ENCODE measurements at regions not wholly inside any gene's neighbourhood (a gene's known extent, or its start where the extent isn't known, plus 50 kb on each side); places are given as distances from the start of the nearest gene placed in this dataset.

DNA sequence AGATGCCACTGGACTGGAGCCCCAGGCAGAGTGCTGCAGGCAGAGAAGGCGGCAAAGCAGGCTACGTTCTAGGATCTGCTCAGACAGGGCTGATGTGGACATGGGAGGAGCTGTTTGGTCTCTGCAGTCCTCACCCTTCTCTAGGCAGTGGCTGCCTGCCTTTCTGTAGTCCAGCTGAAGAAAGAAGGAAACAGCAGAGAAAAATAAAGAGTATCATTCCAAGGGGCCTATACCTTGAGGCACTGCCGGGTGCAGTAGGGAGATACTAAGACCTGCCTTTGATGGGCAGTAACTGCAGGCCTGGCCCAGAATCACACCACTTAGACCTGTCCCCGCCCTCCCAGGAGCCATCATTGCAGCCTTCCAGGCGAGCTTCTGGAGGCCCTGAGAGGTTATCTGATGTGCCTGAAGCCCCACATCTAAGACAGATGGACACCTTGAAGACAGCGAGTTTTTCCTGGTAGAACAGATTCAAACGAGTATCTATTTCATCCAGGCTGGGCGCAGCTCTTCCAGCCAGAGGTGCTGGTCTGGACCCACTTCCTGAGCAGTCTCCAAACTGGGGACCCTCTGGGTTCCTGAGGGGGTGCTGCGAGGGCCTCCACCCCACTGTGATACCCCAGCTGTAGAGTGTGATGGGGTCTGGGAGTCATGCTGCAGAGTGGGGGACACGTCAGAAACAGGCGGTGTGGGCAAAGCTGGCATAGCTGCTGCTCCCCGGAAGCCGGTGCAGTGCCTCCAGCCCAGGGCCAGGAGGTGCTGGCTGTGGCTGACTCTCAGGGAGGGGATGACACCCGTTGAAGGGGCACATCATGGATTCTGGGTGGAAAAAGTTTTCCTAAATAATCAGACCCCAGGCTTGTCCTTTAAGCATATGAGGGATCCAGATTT lies 87.3 kb upstream of the OTOS start:
- no peak for DNase-seq

DNA sequence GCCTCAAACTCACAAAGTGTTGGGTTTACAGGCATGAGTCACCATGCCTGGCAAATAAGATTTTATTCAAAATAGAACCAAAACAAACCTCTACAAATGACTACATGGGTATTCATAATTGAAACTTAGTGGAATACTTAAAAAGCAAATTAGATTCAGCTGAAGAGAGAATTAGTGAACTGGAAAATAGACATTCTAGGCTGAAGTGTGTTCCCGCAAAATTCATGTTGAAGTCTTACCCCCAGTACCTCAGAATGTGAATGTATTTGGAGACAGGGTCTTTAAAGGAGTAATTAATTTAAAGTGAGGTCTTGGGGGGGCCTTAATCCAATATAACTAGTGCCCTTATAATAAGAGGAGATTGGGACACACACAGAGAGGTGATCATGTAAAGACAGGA lies 88.5 kb upstream of the OTOS start:
- no peak for DNase-seq

DNA sequence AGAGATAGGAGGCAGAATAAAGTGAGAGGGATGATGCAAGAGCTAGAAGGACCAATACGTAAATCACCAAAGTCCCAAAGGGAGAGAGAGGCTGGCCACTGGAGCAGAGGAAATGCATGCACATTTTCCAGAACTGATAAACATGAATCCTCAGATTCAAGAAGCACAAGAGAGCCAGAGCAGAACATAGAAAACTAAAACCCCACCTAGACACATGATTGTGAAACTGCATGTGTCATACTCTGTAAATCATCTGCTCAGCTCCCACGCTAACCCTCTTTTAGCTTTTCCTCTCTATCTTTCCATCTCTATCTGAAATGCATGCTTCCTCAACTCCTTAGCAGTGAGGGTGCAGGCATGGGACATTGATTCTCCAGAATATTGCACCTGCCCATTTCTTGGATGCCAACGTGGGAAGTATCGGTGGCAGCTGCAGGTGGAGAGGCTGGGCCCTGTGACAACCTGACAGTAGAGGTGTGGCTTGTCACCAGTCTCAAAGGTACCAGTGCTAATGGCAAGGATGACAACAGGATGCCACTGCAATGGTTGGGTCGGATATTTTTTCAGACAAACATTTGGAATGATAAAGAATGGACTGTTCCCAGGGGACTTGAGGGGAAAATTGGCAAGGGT lies 89.3 kb upstream of the OTOS start:
- no peak for DNase-seq

DNA sequence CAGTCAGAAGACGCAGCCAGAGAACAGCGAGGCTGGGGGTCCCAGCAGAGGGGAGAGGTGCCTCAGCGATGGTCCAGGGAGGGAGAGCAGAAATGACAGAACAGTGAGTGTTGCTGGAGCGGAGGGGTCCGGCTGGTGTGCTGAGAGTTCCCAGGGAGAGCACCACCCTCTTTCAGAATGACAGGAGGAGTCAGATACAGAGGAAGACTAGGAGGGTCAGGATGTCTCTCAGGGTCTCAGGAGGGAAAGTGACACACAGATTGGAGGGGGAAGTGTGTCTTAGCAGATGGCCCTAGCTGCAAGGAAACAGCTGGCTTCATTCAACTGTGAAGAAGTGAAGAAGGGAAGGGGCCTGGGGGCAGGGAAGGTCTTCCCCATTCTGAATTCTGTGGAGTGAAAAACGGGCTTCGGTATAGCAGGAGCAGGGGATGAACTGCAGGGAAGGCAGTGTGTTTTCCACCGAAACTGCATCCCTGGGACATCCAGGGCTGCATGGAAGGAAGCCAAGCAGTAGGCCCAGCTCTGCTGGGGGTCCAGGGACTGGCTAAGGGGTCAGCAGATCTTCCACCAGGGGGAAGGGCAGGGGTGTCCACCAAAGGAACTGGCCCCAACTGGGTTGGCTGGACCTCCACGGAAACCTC lies 90.0 kb upstream of the OTOS start:
- DNase-seq: no peak

DNA sequence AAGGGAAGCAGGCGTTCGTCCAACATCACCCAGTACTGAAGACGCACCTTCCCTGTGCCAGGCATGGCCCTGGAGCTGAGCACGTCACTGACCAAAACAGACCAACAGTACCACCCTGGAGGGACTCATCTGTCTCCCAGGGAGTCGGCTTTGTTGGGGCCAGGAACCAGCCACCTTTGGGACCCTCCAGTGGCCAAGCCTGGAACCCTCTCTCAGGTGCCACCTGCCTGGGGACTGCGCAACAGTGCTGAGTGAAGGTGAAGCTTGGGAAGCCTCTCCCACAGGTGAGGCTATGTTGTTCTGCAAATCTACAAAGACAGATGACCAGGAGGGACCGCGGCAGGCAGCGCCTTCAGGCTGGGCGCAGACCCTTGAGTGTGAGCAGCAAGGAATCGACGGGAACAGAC lies 91.4 kb upstream of the OTOS start:
- DNase-seq: no peak

DNA sequence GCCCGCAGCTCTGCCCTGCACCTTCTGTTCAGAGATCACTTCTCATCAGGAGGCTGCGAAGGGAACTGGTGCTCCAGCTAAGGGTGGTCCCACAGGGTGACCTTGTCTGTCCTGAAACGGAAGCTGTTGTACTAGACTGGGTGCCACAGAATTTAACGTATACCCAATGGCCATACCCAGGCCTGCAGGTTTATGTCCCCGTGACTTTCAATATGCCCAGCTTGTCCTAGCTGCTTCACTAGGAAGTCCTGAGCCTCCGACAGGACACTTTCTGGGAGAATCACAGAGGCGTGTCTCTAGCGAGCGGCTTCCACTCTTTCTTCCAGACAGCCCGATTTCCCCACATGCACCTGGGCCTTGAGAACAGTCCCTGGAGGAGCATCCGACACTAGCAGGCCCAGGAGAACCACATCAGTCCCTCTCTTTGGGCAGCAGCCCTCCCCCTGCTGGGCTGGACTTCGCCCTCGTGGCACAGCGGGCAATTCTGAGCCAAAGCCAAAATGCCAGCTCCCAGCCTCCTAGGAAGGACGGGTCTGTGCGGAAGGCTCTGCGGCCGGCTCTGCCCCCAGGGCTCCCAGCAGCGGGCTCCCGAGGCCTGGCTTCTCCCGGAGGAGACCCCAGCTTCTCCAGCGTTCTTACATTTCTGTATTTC lies 91.9 kb upstream of the OTOS start:
- DNase-seq: no peak

DNA sequence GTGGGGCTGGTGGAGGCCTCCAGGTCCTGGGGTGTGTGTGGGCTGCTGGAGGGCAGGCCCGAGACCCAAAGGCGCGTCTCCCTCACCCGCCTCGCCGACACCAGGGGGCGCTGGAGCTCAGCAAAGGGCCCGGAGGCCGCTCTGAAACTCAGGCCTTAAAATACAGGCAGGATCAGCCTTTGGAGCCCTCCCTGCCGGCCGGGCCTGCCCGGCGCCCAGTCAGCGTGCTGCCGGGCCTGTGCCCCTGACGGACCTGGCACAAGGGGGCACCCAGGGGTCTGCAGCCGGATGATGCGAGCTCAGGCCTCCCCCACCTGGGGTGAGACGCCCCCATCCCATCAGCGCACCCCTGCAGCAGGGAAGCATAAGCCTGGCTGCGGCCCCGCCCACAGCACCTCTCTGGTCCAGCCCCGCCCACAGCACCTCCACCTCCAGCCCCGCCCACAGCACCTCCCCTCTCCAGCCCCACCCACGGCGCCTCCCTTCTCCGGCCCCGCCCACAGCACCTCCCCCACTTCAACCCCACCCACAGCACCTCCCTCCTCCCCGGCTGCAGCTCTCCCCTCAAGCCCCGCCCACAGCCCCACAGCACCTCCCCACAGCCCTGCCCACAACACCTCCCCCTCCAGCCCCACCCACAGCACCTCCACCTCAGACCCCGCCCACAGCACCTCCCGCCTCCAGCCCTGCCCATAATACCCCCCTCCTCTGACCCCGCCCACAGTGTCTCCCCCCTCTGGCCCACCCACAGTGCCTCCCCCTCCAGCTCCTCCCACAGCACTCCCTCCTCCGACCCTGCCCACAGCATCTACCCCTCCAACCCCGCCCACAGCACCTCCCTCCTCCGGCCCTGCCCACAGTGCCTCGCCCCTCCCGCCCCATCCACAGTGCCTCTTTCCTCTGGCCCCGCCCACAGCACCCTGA lies 92.8 kb upstream of the OTOS start:
- DNase-seq: peak; percentile 97

DNA sequence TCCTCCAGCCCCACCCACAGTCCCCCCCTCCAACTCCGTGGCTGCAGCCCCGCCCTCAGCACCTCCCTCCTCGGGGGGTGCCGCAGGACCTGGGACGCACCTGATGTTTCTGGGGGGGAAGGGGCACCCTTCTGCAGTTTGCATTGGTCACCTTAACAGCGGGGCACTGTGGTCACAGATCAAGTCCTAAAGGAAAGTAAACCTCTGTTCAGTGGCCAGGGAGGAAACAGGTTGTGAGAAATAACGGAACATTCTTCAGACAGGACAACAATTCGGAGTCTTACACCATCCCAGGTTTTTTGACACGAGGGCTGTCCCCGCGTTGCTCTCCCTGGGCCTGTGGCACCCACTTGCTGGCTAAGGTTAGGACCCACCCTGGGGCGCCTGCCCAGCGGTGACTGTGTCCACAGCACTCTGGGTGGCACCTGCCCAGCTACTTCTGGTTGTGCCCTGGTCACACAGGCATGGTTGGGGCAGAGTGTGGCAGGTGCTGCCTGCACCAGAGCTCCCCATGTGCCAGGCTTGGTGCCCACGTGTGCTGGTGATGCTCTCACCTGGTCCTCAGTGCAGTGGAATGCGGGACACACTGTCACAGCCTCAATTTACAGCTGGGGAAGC lies 93.5 kb upstream of the OTOS start:
- no peak for DNase-seq

DNA sequence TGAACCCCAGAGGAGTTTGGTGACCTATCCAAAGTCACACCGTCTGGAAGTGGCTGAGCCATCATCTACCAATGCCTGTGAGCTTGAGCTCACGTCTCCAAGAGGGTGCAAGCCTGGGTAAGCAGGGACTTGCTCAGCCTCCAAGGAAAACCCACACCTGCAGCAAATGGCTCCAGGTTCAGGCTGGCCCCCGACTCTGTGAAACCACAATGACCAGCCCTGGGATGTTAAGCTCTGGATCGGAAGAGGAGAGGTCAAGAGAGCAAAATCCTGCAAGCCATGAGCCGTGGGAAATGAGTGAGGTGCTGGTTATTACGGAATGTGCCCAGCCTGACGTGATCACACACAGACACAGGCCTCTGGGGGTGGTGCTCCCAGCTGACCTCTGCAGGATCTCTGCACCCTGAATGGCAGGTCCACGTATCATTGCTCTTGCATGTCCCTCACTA lies 94.1 kb upstream of the OTOS start:
- no peak for DNase-seq

DNA sequence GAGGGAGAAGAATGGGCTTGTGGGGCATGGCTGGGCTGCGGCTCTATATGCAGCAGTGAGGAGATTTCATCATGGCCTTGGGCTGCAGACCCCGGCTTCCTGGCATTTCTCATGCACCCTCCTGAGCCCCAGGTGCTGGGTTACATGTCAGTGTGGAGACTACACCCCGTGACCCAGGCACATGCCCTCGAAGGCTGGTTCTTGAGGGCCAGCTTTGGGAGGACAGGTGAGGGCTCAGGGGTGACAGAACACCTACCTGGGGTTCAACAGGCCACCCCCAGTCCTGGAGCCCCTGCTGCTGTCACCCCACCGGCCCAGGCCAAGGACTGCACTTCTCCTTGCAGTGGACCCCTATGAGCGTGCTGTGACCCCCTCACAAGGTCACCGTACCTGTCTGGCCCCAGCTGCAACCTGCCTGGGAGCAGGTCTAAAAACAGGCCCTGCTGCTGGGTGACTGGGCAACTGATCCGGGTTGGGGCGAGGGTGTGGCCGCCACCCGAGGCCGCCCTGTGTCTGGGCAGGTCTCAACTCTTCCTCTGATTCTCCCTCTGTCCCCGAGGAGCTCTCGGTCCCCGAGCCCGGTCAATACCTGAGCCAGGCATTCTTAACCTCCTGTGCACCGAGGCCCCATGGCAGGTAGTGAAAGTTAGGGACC lies 94.8 kb upstream of the OTOS start:
- no peak for DNase-seq

DNA sequence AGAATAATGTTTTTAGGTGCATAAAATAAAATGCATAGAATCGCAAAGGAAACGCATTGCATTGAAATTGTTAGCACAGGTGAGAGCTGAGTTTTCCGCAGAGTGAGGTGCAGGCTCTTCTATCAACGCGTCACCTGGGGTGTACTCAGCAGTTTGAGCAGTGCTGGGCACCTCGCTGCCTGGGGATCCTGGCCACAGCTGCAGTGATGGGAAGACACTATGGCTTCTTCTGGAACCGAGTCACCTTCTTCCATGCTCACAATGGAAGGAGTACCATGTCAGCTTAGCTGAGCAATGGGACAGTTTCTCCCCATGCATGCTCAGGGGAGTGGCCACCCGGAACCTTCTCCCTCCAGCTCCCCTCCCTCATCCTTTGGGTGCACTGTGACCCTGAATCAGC lies 95.4 kb upstream of the OTOS start:
- no peak for DNase-seq

DNA sequence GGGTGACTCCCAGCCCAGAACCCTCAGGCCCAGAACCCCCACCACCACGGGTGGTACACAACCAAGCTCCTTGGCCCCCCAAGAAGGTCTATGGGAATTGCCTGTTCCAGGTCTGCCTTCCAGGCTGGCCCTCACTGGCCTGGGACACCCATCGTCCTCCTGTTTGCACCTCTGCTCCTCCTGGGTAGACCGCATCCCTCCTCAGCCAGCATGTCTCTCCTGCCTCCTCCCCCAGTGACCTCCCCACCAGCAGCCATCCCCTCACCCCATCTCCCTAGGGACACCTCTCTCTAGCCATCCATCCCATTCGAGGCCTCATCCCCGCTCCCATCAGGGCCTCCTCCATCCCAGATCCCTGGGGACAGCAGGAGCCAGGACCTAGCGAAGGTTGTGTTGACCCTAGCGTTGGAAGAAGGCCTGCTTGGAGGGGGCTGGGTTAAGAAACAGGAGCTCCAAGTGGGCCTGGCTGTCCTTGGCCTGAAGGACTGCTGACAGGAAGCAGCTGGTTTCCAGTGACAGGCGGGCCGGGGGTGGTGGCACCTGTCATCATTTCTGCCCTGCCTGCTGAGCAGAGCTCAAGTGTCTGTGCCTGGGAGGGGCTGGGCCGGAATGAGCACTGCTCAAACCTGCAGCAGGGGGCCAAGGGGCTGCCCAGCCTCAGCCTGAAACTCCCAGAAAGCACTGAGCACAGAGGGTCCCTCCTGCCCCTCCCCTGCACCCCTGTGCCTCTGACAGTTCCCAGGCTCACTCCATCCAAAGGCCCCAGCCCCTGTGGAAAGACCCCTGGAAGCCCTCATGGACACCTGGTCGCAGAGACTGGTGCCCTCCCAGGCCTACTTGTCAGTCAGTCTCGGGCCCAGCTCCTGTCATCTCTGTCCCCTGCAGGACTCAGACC lies 96.0 kb upstream of the OTOS start:
- DNase-seq: peak; percentile 85

DNA sequence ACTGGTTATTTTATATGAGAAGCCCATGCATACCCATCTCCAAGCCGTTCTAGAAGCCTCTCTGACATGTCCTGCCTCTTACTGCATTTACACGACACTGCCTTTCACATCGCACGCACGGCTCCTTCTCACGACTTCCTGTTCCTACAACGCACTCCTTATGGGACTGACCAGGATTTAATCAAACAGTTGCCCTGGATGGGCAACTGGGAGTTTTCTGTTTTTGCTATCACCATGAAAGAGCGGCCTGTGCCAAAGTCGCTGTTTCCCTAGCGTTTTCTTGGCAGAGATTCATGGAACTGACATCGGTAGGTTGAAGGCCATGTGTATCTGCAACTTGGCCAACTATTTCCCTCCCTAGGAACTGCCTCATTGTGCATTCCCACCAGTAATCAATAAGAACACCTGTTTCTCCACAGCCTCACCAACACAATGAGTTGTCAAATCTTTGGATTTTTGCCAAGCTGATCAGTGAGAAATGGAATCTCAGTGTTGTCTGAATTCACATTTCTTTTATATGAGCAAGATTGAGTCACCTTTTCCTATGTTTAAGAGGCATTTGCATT lies 97.2 kb upstream of the OTOS start:
- peak; percentile 71 for DNase-seq

DNA sequence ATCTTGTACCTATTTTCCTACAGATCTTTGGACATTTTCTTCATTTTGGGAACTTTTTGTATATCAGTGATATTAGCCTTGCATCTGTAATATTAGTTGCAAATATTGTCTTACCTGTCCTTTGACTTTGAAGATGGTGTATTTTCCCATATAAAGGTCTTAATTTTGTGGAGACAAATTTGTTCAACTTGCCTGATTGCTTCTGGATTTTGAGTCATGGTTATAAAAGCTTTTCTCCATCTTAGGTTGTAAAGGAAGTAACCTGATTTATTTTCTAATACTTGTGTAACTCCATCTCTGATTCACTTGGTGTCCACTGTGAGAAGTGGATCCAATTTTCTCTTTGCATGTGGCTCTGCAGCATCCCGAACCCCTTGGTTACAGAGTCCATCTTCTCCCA lies 97.7 kb upstream of the OTOS start:
- no peak for DNase-seq

DNA sequence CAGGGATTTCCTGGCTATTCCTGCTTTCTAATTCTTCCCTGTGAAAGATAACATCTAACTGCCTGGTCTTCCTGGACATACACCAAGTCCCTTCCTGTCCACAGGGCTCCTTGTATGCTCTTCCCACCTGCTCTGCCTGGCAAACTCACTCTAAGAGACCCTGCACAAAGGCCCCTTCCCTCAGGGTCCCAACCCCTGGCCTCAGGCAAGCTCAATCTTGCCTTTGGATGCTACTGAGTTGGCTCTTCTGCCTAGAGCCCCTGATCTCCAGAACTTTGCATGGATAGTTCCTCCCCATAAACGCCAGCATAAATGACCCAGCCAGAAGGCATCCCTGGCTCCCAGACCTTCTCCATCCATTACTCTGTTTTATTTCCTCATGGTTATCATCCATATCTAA lies 98.3 kb upstream of the OTOS start:
- DNase-seq: no peak

DNA sequence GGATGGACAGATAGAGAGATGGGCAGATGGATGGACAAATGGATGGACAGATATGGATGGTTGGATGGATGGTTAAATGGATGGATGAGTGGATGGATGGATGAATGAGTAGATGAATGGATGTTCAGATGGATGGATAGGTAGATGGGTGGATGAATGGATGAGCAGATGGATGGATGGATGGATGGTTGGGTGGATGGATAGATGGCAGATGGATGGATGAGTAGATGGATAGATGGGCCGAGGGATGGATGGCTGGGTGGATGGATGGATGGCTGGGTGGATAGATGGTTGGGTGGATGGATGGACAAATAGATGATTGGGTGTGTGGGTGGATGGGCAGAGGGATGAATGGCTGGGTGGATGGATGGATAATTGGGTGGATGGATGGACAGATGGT lies 98.9 kb upstream of the OTOS start:
- no peak for DNase-seq

DNA sequence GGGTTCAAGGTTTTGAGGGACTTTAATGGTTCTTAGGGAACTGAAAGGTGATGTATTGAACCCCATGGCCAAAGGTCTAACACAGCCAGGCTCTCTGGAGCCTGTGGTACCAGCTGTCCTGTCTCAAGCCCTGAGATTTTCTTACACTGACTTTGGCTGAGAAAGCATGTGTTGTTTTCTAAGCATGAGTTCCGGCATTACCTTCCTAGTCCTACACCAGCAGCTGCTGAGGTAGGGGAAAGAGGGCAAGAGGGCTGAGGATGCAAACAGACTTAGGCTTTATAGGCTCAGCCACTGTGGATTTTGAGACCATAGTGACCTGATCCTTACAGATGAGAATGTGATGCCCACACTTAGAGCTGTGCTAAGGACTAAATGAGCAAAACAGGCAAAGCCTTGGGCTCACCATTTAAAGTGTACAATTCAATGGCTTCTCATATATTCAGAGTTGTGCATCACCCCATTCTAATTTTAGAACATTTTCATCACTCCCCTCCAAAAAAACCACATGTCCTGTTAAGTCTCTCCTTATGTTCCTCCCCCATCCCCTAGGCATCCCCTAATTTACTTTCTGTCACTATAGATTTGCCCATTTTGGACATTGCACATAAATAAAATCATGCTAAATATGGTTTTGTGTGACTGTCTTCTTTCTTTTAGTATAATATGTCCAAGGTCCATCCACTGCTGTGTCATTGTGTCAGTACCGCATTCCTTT lies 99.7 kb upstream of the OTOS start:
- no peak for DNase-seq

DNA sequence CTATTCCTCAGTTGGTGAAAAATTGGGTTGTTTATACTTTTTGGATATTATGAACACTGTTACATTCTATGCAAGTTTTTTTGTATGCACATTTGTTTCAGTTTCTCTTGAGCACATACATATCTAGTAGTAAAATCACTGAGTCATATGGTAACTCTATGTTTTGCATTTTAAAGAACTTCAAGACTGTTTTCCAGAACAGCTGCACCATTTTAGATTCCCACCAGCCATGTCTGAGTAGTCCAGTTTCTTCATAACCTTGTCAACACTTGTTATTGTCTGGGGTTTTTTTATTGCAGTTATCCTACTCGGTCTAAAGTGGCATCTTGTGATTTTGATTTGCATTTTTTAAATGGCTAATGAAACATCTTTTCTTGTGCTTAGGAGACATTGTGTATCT lies 100.3 kb upstream of the OTOS start:
- no peak for DNase-seq

DNA sequence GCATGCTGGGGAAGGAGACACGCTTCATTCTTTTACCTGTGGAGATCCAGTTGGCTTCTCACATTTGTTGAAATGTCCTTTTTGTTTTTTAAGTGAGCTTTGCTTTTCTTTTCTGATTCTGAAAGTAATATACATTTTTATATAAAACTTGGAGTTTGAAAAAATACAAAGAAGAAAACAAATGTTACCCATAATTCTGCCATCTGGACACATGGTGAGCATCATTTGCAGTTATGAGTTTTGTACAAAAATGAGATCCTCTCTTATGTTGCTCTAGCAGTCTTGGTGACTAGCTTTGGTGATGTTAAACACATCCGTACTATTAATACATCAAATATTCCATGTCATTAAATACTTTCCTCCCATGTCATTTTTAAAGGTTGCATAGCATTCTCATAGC lies 101.1 kb upstream of the OTOS start:
- DNase-seq: no peak
